ENCODE measurements at regions not wholly inside any gene's neighbourhood (a gene's known extent, or its start where the extent isn't known, plus 50 kb on each side); places are given as distances from the start of the nearest gene placed in this dataset.
"Not testable (repeated sequence)": the region's sequence is repeated elsewhere in the genome, so short reads cannot be mapped to it uniquely, and the experiment has no call there.

GRCh38 chr14:36411951-36412350 is 91.5 kb upstream of the MBIP start:
- DNase-seq (ENCODE audit: low read depth): not testable (repeated sequence)

GRCh38 chr14:36408388-36408787 is 88.0 kb upstream of the MBIP start:
- DNase-seq (ENCODE audit: low read depth): no peak

- DNase-seq (ENCODE audit: low read depth): no peak
These were observed 85.3 kb upstream of the MBIP start for GRCh38 chr14:36405589-36406274.

- DNase-seq (ENCODE audit: low read depth): no peak
These were observed 82.4 kb upstream of the MBIP start for GRCh38 chr14:36402867-36403266.

GRCh38 chr14:36398463-36399291 is 78.2 kb upstream of the MBIP start:
- DNase-seq (ENCODE audit: low read depth): no peak

- DNase-seq (ENCODE audit: low read depth): no peak
These were observed 76.9 kb upstream of the MBIP start for GRCh38 chr14:36397357-36397756.

- no peak for DNase-seq (ENCODE audit: low read depth)
These were observed 76.4 kb upstream of the MBIP start for GRCh38 chr14:36396798-36397197.

- no peak for DNase-seq (ENCODE audit: low read depth)
These were observed 74.2 kb upstream of the MBIP start for GRCh38 chr14:36394593-36394992.

- DNase-seq (ENCODE audit: low read depth): no peak
These were observed 70.3 kb upstream of the MBIP start for GRCh38 chr14:36390718-36391117.

GRCh38 chr14:36383767-36384431 is 63.5 kb upstream of the MBIP start:
- peak; percentile 9 for DNase-seq (ENCODE audit: low read depth)

GRCh38 chr14:36373982-36374673 is 53.7 kb upstream of the MBIP start:
- peak; percentile 54 for DNase-seq (ENCODE audit: low read depth)
